ENCODE measurements at regions not wholly inside any gene's neighbourhood (a gene's known extent, or its start where the extent isn't known, plus 50 kb on each side); places are given as distances from the start of the nearest gene placed in this dataset.

GRCh38 chr10:30782537-30783461 is 153.2 kb upstream of the LYZL2 start:
- TF ChIP-seq POLR2AphosphoS5 (IDR thresholded peaks at IDR 0.05; ENCODE audit: low read depth, low read length) (no peak), MAFK (IDR thresholded peaks at IDR 0.05; ENCODE audit: low read depth, low read length) (no peak), ZNF274 (IDR thresholded peaks at IDR 0.05; ENCODE audit: borderline replicate concordance, extremely low read depth, low read length) (no peak)

All from H1 (cell line).